WTC11 (cell line): ENCODE measurements at regions not wholly inside any gene's neighbourhood (a gene's known extent, or its start where the extent isn't known, plus 50 kb on each side); places are given as distances from the start of the nearest gene placed in this dataset.

Experiments used
- ATAC-seq: fragments of 200-7000 bp; cut with Tn5 transposase; 2 replicates; pipeline ENCODE4 v1.10.0; 2021; ENCODE audit warnings: mild to moderate bottlenecking, moderate library complexity
- CTCF ChIA-PET: fragments of 300-600 bp; sonication (Branson Sonifier 250); formaldehyde crosslinking; loops from one replicate; lab custom pipeline; 2021; ENCODE audit warnings: antibody characterized with exemption; lab: Charles Lee
- POLR2A ChIA-PET: fragments of 350-600 bp; sonication (Branson Sonifier 250); formaldehyde crosslinking; loops from one replicate; lab custom pipeline; 2021; ENCODE audit warnings: antibody characterized with exemption; lab: Charles Lee
- DNase-seq: peaks from one replicate; pipeline ENCODE4 v3.0.0; 2021; ENCODE audit warnings: low spot score
- H3K27ac Mint-ChIP-seq: 2 replicates; pipeline ENCODE4 v1.8.0; 2021; ENCODE audit warnings: mixed read lengths
- H3K27me3 Mint-ChIP-seq: 2 replicates; pipeline ENCODE4 v1.8.0; 2021; ENCODE audit warnings: low read depth, mild to moderate bottlenecking, moderate library complexity, mixed read lengths
- H3K36me3 Mint-ChIP-seq: 2 replicates; pipeline ENCODE4 v1.8.0; 2021; ENCODE audit warnings: mixed read lengths
- H3K4me1 Mint-ChIP-seq: 2 replicates; pipeline ENCODE4 v1.8.0; 2022; ENCODE audit warnings: mixed read lengths
- H3K4me3 Mint-ChIP-seq: 2 replicates; pipeline ENCODE4 v1.8.0; 2021; ENCODE audit warnings: mild to moderate bottlenecking, moderate library complexity, mixed read lengths
- H3K9me3 Mint-ChIP-seq: 2 replicates; pipeline ENCODE4 v1.8.0; 2021; ENCODE audit warnings: mixed read lengths
- ATF1 ChIP-seq: sonication (generic); formaldehyde crosslinking; IDR thresholded peaks from 2 replicates; pipeline ENCODE4 v1.8.1; 2023; ENCODE audit warnings: mild to moderate bottlenecking, moderate library complexity, missing genetic modification reagents
- ELF4 ChIP-seq: sonication (generic); formaldehyde crosslinking; IDR thresholded peaks from 2 replicates; pipeline ENCODE4 v1.8.1; 2022; ENCODE audit warnings: low read depth, mild to moderate bottlenecking, moderate library complexity, missing genetic modification reagents
- EMX1 ChIP-seq: fragments of 250-450 bp; sonication (Bioruptor Pico); IDR thresholded peaks from 2 replicates; pipeline ENCODE4 v1.8.0; 2021; ENCODE audit warnings: mild to moderate bottlenecking
- FOXJ3 ChIP-seq: sonication (generic); formaldehyde crosslinking; IDR thresholded peaks from 2 replicates; pipeline ENCODE4 v1.9.0; 2021; ENCODE audit warnings: missing genetic modification reagents, mild to moderate bottlenecking, borderline replicate concordance
- GTF2I ChIP-seq: fragments of 250-450 bp; sonication (Bioruptor Pico); conservative IDR thresholded peaks from 2 replicates; pipeline ENCODE4 v1.4.0; 2021; ENCODE audit warnings: mild to moderate bottlenecking
- KAT7 ChIP-seq: sonication (generic); formaldehyde crosslinking; IDR thresholded peaks from 2 replicates; pipeline ENCODE4 v1.8.1; 2023; ENCODE audit warnings: missing genetic modification reagents, mild to moderate bottlenecking, borderline replicate concordance
- MYBL2 ChIP-seq: sonication (generic); formaldehyde crosslinking; IDR thresholded peaks from 2 replicates; pipeline ENCODE4 v1.8.1; 2023; ENCODE audit warnings: mild to moderate bottlenecking, moderate library complexity, missing genetic modification reagents
- NR1H2 ChIP-seq: sonication (generic); formaldehyde crosslinking; IDR thresholded peaks from 2 replicates; pipeline ENCODE4 v1.9.0; 2021; ENCODE audit warnings: mild to moderate bottlenecking, moderate library complexity, missing genetic modification reagents
- PRRX2 ChIP-seq: fragments of 250-450 bp; sonication (Bioruptor Pico); IDR thresholded peaks from 2 replicates; pipeline ENCODE4 v1.8.0; 2021; ENCODE audit warnings: mild to moderate bottlenecking
- SMAD3 ChIP-seq: sonication (generic); formaldehyde crosslinking; IDR thresholded peaks from 2 replicates; pipeline ENCODE4 v1.8.0; 2022; ENCODE audit warnings: missing genetic modification reagents, mild to moderate bottlenecking, borderline replicate concordance
- TCF7 ChIP-seq: sonication (generic); formaldehyde crosslinking; IDR thresholded peaks from 2 replicates; pipeline ENCODE4 v1.8.0; 2022; ENCODE audit warnings: mild to moderate bottlenecking, low read depth, missing genetic modification reagents, moderate library complexity
- TF ChIP-seq, protein P1 (sequence below): sonication (generic); formaldehyde crosslinking; conservative IDR thresholded peaks from 2 replicates; pipeline ENCODE4 v1.8.1; 2023; ENCODE audit warnings: mild to moderate bottlenecking, low read depth, missing genetic modification reagents, moderate library complexity
- TF ChIP-seq, protein P2 (sequence below): sonication (generic); formaldehyde crosslinking; IDR thresholded peaks from 2 replicates; pipeline ENCODE4 v1.8.0; 2022; ENCODE audit warnings: mild to moderate bottlenecking, missing genetic modification reagents
- TF ChIP-seq, protein P3 (sequence below): sonication (generic); formaldehyde crosslinking; IDR thresholded peaks from 2 replicates; pipeline ENCODE4 v1.8.1; 2023; ENCODE audit warnings: mild to moderate bottlenecking, missing genetic modification reagents
- TF ChIP-seq, protein P4 (sequence below): fragments of 200-600 bp; IDR thresholded peaks from 2 replicates; pipeline ENCODE4 v1.8.0; 2022; ENCODE audit warnings: antibody characterized with exemption
- TF ChIP-seq, protein P5 (sequence below): fragments of 250-450 bp; sonication (Bioruptor Pico); IDR thresholded peaks from 2 replicates; pipeline ENCODE4 v1.9.0; 2021; ENCODE audit warnings: moderate library complexity, mild to moderate bottlenecking, inconsistent platforms, borderline replicate concordance
- TF ChIP-seq, protein P6 (sequence below): fragments of 250-450 bp; sonication (Bioruptor Pico); IDR thresholded peaks from 2 replicates; pipeline ENCODE4 v1.9.0; 2021; ENCODE audit warnings: mild to moderate bottlenecking

DNA sequence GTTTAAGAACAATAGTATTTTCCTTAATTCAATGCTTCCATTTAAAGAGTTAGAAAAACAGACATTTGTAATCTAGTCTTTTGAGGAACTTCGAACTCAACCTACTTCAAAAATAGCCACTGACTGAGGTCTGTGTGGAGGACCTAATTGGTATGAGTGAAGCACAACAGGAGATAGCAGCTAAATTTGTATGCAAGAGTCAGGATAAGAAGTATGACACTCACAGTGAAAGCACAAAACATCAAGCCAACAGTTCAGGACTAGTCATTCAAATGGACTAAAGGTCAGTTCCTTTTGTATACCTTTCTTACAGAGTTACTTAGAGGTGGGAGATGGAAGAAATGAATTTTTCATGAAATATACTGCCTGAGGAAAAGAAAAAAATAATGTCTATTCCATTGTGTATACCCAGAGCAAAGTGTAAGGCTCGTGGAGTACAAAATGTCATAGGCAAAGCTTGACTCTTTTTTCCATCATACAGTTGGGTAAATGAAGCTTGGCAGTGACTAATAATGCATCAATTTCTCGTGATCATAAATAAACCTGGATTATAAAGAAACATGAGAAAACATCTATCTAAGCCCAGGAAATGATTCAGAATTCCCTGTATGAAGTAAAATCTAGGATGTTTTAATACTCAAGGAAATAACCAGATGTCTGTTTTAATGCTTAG, 1005.2 kb upstream of the CADM2 start:
- DNase-seq (no peak), ATAC-seq (no peak)
- CTCF ChIA-PET, result no interaction called here
- Mint-ChIP-seq H3K4me3 (no peak overlapping the region), H3K9me3 (no peaks in the 10 kb centered on the region), H3K36me3 (no peaks in the 10 kb centered on the region), H3K4me1 (peaks cover 11% of the 10 kb centered on the region), H3K27me3 (no peaks in the 10 kb centered on the region), H3K27ac (no peak overlapping the region)
- TF ChIP-seq, protein P1, sequence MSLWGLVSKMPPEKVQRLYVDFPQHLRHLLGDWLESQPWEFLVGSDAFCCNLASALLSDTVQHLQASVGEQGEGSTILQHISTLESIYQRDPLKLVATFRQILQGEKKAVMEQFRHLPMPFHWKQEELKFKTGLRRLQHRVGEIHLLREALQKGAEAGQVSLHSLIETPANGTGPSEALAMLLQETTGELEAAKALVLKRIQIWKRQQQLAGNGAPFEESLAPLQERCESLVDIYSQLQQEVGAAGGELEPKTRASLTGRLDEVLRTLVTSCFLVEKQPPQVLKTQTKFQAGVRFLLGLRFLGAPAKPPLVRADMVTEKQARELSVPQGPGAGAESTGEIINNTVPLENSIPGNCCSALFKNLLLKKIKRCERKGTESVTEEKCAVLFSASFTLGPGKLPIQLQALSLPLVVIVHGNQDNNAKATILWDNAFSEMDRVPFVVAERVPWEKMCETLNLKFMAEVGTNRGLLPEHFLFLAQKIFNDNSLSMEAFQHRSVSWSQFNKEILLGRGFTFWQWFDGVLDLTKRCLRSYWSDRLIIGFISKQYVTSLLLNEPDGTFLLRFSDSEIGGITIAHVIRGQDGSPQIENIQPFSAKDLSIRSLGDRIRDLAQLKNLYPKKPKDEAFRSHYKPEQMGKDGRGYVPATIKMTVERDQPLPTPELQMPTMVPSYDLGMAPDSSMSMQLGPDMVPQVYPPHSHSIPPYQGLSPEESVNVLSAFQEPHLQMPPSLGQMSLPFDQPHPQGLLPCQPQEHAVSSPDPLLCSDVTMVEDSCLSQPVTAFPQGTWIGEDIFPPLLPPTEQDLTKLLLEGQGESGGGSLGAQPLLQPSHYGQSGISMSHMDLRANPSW (CRISPR knock-in tag), result no peak
- no peak for TF ChIP-seq TCF7 (CRISPR knock-in tag)
- no peak for TF ChIP-seq FOXJ3
- TF ChIP-seq ATF1 (CRISPR knock-in tag), result no peak
- TF ChIP-seq, protein P2, sequence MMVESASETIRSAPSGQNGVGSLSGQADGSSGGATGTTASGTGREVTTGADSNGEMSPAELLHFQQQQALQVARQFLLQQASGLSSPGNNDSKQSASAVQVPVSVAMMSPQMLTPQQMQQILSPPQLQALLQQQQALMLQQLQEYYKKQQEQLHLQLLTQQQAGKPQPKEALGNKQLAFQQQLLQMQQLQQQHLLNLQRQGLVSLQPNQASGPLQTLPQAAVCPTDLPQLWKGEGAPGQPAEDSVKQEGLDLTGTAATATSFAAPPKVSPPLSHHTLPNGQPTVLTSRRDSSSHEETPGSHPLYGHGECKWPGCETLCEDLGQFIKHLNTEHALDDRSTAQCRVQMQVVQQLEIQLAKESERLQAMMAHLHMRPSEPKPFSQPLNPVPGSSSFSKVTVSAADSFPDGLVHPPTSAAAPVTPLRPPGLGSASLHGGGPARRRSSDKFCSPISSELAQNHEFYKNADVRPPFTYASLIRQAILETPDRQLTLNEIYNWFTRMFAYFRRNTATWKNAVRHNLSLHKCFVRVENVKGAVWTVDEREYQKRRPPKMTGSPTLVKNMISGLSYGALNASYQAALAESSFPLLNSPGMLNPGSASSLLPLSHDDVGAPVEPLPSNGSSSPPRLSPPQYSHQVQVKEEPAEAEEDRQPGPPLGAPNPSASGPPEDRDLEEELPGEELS (CRISPR knock-in tag), result no peak
- TF ChIP-seq PRRX2 (CRISPR knock-in tag), result no peak
- TF ChIP-seq, protein P3, sequence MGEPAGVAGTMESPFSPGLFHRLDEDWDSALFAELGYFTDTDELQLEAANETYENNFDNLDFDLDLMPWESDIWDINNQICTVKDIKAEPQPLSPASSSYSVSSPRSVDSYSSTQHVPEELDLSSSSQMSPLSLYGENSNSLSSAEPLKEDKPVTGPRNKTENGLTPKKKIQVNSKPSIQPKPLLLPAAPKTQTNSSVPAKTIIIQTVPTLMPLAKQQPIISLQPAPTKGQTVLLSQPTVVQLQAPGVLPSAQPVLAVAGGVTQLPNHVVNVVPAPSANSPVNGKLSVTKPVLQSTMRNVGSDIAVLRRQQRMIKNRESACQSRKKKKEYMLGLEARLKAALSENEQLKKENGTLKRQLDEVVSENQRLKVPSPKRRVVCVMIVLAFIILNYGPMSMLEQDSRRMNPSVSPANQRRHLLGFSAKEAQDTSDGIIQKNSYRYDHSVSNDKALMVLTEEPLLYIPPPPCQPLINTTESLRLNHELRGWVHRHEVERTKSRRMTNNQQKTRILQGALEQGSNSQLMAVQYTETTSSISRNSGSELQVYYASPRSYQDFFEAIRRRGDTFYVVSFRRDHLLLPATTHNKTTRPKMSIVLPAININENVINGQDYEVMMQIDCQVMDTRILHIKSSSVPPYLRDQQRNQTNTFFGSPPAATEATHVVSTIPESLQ (CRISPR knock-in tag), result no peak
- no peak for TF ChIP-seq MYBL2 (CRISPR knock-in tag)
- TF ChIP-seq, protein P4, sequence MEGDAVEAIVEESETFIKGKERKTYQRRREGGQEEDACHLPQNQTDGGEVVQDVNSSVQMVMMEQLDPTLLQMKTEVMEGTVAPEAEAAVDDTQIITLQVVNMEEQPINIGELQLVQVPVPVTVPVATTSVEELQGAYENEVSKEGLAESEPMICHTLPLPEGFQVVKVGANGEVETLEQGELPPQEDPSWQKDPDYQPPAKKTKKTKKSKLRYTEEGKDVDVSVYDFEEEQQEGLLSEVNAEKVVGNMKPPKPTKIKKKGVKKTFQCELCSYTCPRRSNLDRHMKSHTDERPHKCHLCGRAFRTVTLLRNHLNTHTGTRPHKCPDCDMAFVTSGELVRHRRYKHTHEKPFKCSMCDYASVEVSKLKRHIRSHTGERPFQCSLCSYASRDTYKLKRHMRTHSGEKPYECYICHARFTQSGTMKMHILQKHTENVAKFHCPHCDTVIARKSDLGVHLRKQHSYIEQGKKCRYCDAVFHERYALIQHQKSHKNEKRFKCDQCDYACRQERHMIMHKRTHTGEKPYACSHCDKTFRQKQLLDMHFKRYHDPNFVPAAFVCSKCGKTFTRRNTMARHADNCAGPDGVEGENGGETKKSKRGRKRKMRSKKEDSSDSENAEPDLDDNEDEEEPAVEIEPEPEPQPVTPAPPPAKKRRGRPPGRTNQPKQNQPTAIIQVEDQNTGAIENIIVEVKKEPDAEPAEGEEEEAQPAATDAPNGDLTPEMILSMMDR, result no peak
- TF ChIP-seq, protein P5, sequence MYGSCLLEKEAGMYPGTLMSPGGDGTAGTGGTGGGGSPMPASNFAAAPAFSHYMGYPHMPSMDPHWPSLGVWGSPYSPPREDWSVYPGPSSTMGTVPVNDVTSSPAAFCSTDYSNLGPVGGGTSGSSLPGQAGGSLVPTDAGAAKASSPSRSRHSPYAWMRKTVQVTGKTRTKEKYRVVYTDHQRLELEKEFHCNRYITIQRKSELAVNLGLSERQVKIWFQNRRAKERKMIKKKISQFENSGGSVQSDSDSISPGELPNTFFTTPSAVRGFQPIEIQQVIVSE (CRISPR knock-in tag), result no peak
- no peak for TF ChIP-seq ELF4
- TF ChIP-seq KAT7 (CRISPR knock-in tag), result no peak
- TF ChIP-seq SMAD3 (CRISPR knock-in tag), result no peak
- no peak for TF ChIP-seq NR1H2 (CRISPR knock-in tag)
- POLR2A ChIA-PET, result no interaction called here

DNA sequence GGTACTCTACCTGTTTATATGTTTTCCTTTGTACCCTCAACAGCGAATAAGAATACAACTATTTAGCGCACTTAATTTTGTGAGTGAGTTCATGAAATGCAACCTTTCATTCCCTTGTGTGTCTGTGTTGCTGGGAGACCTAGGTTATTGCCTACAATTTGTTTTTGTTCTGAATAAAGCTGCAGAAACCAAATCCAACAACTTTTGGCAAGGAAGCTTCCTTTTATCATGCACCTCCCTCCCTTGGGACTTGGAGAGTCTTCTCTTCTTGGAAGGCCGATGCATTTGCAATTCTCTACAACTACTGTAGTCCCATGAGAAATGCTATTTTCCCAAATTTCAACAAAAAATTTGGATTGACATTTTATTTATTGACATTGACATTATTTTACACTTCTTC, 1002.4 kb upstream of the CADM2 start:
- POLR2A ChIA-PET, result no interaction called here
- TF ChIP-seq, protein P6, sequence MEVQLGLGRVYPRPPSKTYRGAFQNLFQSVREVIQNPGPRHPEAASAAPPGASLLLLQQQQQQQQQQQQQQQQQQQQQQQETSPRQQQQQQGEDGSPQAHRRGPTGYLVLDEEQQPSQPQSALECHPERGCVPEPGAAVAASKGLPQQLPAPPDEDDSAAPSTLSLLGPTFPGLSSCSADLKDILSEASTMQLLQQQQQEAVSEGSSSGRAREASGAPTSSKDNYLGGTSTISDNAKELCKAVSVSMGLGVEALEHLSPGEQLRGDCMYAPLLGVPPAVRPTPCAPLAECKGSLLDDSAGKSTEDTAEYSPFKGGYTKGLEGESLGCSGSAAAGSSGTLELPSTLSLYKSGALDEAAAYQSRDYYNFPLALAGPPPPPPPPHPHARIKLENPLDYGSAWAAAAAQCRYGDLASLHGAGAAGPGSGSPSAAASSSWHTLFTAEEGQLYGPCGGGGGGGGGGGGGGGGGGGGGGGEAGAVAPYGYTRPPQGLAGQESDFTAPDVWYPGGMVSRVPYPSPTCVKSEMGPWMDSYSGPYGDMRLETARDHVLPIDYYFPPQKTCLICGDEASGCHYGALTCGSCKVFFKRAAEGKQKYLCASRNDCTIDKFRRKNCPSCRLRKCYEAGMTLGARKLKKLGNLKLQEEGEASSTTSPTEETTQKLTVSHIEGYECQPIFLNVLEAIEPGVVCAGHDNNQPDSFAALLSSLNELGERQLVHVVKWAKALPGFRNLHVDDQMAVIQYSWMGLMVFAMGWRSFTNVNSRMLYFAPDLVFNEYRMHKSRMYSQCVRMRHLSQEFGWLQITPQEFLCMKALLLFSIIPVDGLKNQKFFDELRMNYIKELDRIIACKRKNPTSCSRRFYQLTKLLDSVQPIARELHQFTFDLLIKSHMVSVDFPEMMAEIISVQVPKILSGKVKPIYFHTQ, result no peak
- no peak for TF ChIP-seq EMX1
- no peak for TF ChIP-seq GTF2I (CRISPR knock-in tag)
- TF ChIP-seq, all 79 proteins: peak for 0
- H3K9me3 Mint-ChIP-seq, result no peaks in the 10 kb centered on the region
- no peak overlapping the region for H3K27ac Mint-ChIP-seq
- DNase-seq (no peak), ATAC-seq (no peak)
- CTCF ChIA-PET, result no interaction called here
- no peak overlapping the region for H3K4me3 Mint-ChIP-seq
- no peaks in the 10 kb centered on the region for H3K27me3 Mint-ChIP-seq
- H3K4me1 Mint-ChIP-seq, result peaks cover 11% of the 10 kb centered on the region
- no peaks in the 10 kb centered on the region for H3K36me3 Mint-ChIP-seq
